Uterus (tissue), 2 donors: ENCODE measurements at regions not wholly inside any gene's neighbourhood (a gene's known extent, or its start where the extent isn't known, plus 50 kb on each side); places are given as distances from the start of the nearest gene placed in this dataset.

Source experiments
- POLR2A ChIP-seq, 2 donors: fragments of 450-650 bp; IDR thresholded peaks; one replicate each; pipeline ENCODE4 v1.6.1; 2016; ENCODE audit warnings: antibody characterized with exemption in 2 of 2, mild to moderate bottlenecking in 1 of 2, moderate library complexity in 1 of 2
- TF ChIP-seq, protein P1 (sequence below), 4 experiments: fragments of 200-600 bp in 2 of 4; fragments of 450-650 bp in 2 of 4; sonication (generic) in 2 of 4; IDR thresholded peaks; one replicate each; pipeline ENCODE4 v1.5.1; 2016 to 2019; ENCODE audit warnings: antibody characterized with exemption in 4 of 4, mild to moderate bottlenecking in 2 of 4, moderate library complexity in 1 of 4

DNA sequence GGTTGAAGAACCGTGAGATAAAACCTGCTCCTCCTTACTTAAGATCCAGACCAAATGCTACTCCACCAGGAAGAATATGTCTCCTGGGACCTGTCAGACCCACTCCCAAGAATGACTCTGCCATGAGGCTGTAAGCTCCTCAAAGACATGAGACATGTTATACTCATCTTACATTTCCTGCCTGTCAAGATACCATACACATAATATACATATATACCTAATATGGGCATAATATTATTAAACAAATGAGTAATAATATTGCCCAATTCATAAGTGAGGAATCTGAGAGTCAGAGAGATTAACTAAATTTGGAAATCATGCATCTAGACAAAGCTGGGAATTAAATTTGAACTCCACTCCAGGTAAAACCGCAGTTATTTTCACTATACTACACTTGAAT is 634.9 kb downstream of the LMO4 start:
- no peak for TF ChIP-seq POLR2A (IDR thresholded peaks at IDR 0.05)
- TF ChIP-seq, protein P1, sequence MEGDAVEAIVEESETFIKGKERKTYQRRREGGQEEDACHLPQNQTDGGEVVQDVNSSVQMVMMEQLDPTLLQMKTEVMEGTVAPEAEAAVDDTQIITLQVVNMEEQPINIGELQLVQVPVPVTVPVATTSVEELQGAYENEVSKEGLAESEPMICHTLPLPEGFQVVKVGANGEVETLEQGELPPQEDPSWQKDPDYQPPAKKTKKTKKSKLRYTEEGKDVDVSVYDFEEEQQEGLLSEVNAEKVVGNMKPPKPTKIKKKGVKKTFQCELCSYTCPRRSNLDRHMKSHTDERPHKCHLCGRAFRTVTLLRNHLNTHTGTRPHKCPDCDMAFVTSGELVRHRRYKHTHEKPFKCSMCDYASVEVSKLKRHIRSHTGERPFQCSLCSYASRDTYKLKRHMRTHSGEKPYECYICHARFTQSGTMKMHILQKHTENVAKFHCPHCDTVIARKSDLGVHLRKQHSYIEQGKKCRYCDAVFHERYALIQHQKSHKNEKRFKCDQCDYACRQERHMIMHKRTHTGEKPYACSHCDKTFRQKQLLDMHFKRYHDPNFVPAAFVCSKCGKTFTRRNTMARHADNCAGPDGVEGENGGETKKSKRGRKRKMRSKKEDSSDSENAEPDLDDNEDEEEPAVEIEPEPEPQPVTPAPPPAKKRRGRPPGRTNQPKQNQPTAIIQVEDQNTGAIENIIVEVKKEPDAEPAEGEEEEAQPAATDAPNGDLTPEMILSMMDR (IDR thresholded peaks at IDR 0.05): no peak
